Ishikawa (cell line): ENCODE measurements at regions not wholly inside any gene's neighbourhood (a gene's known extent, or its start where the extent isn't known, plus 50 kb on each side); places are given as distances from the start of the nearest gene placed in this dataset.

Experiments used
- CEBPB ChIP-seq: IDR thresholded peaks from 2 replicates; pipeline ENCODE4 v1.6.1; 2012
- CREB1 ChIP-seq: IDR thresholded peaks from 2 replicates; pipeline ENCODE4 v1.6.1; 2012; ENCODE audit warnings: low read depth
- EGR1 ChIP-seq: IDR thresholded peaks from 2 replicates; pipeline ENCODE4 v1.6.1; 2012
- EP300 ChIP-seq: IDR thresholded peaks from 2 replicates; pipeline ENCODE4 v1.6.1; 2012; ENCODE audit warnings: borderline replicate concordance
- FOXM1 ChIP-seq: IDR thresholded peaks from 2 replicates; pipeline ENCODE4 v1.6.1; 2012; ENCODE audit warnings: low read depth, borderline replicate concordance
- MAX ChIP-seq: IDR thresholded peaks from 2 replicates; pipeline ENCODE4 v1.6.1; 2012
- NFIC ChIP-seq: IDR thresholded peaks from 2 replicates; pipeline ENCODE4 v1.6.1; 2012
- RAD21 ChIP-seq: IDR thresholded peaks from 2 replicates; pipeline ENCODE4 v1.6.1; 2012; ENCODE audit warnings: low read depth
- REST ChIP-seq: IDR thresholded peaks from 2 replicates; pipeline ENCODE4 v1.6.1; 2012; ENCODE audit warnings: low read depth, mild to moderate bottlenecking
- TAF1 ChIP-seq: IDR thresholded peaks from 2 replicates; pipeline ENCODE4 v1.6.1; 2012; ENCODE audit warnings: low read depth, mild to moderate bottlenecking
- TCF12 ChIP-seq: IDR thresholded peaks from 2 replicates; pipeline ENCODE4 v1.6.1; 2012; ENCODE audit warnings: low read depth
- TEAD4 ChIP-seq: IDR thresholded peaks from 2 replicates; pipeline ENCODE4 v1.6.1; 2012
- USF1 ChIP-seq: IDR thresholded peaks from 2 replicates; pipeline ENCODE4 v1.6.1; 2012
- YY1 ChIP-seq: IDR thresholded peaks from 2 replicates; pipeline ENCODE4 v1.6.1; 2012; ENCODE audit warnings: low read depth
- ZBTB7A ChIP-seq: IDR thresholded peaks from 2 replicates; pipeline ENCODE4 v1.6.1; 2012; ENCODE audit warnings: low read depth

GRCh38 chr18:44343570-44343969, 337.1 kb upstream of the SETBP1 start:
- TF ChIP-seq TCF12 (no peak), FOXM1 (no peak), EP300 (no peak), ZBTB7A (no peak), YY1 (no peak), CREB1 (no peak), RAD21 (no peak), NFIC (no peak), TAF1 (no peak), CEBPB (no peak), EGR1 (no peak), TEAD4 (no peak), REST (no peak), MAX (no peak), USF1 (no peak)

GRCh38 chr18:44356566-44357157, 324.0 kb upstream of the SETBP1 start:
- no peak for TF ChIP-seq REST
- no peak for TF ChIP-seq YY1
- TF ChIP-seq USF1: no peak
- no peak for TF ChIP-seq FOXM1

GRCh38 chr18:44358402-44358801, 322.3 kb upstream of the SETBP1 start:
- no peak for TF ChIP-seq ZBTB7A
- TF ChIP-seq TEAD4: no peak
- no peak for TF ChIP-seq CREB1
- TF ChIP-seq RAD21: no peak
- no peak for TF ChIP-seq CEBPB

GRCh38 chr18:44370861-44371260, 309.8 kb upstream of the SETBP1 start:
- no peak for TF ChIP-seq EP300

- TF ChIP-seq NFIC: no peak
- no peak for TF ChIP-seq USF1
- no peak for TF ChIP-seq ZBTB7A
- no peak for TF ChIP-seq EGR1
- TF ChIP-seq TEAD4: no peak
- TF ChIP-seq YY1: no peak
Observed at GRCh38 chr18:44374966-44375365, 305.7 kb upstream of the SETBP1 start.

- TF ChIP-seq USF1 (no peak), TCF12 (no peak), TEAD4 (no peak), NFIC (no peak), ZBTB7A (no peak), FOXM1 (no peak), CEBPB (no peak), MAX (no peak), CREB1 (no peak), EGR1 (no peak), REST (no peak), YY1 (no peak), TAF1 (no peak)
Observed at GRCh38 chr18:44386401-44386800, 294.3 kb upstream of the SETBP1 start.
